HG03097 (cell line): ENCODE measurements at regions not wholly inside any gene's neighbourhood (a gene's known extent, or its start where the extent isn't known, plus 50 kb on each side); places are given as distances from the start of the nearest gene placed in this dataset.
"Not testable (repeated sequence)": the region's sequence is repeated elsewhere in the genome, so short reads cannot be mapped to it uniquely, and the experiment has no call there.

Source experiments
- ATAC-seq: cut with Tn5 transposase; IDR thresholded peaks from one replicate; pipeline ENCODE4 v1.9.1; 2021; ENCODE audit not compliant: unreplicated experiment, low FRiP score

GRCh38 chr5:13356226-13356625, 588.3 kb downstream of the DNAH5 start:
- ATAC-seq = no peak

- ATAC-seq = no peak
These were observed 589.9 kb downstream of the DNAH5 start for GRCh38 chr5:13354611-13355010.

GRCh38 chr5:13350767-13351166, 593.7 kb downstream of the DNAH5 start:
- no peak for ATAC-seq

- no peak for ATAC-seq
These were observed 595.9 kb downstream of the DNAH5 start for GRCh38 chr5:13348568-13348967.

- no peak for ATAC-seq
These were observed 598.1 kb downstream of the DNAH5 start for GRCh38 chr5:13346401-13346800.

GRCh38 chr5:13339093-13339492, 605.4 kb downstream of the DNAH5 start:
- no peak for ATAC-seq

- ATAC-seq = not testable (repeated sequence)
These were observed 609.5 kb downstream of the DNAH5 start for GRCh38 chr5:13335026-13335425.

- ATAC-seq = no peak
These were observed 612.9 kb downstream of the DNAH5 start for GRCh38 chr5:13331585-13331984.

GRCh38 chr5:13328316-13328715, 616.2 kb downstream of the DNAH5 start:
- no peak for ATAC-seq

GRCh38 chr5:13325765-13326164, 618.7 kb downstream of the DNAH5 start:
- no peak for ATAC-seq

GRCh38 chr5:13322769-13323168, 621.7 kb downstream of the DNAH5 start:
- no peak for ATAC-seq

- ATAC-seq = no peak
These were observed 626.8 kb downstream of the DNAH5 start for GRCh38 chr5:13317654-13318053.

- ATAC-seq = no peak
These were observed 628.3 kb downstream of the DNAH5 start for GRCh38 chr5:13316176-13316575.

- no peak for ATAC-seq
These were observed 637.0 kb downstream of the DNAH5 start for GRCh38 chr5:13307480-13307879.

GRCh38 chr5:13303445-13303844, 641.0 kb downstream of the DNAH5 start:
- ATAC-seq = no peak

- ATAC-seq = no peak
These were observed 665.7 kb downstream of the DNAH5 start for GRCh38 chr5:13278811-13279210.

- ATAC-seq = no peak
These were observed 666.3 kb downstream of the DNAH5 start for GRCh38 chr5:13278148-13278547.

- ATAC-seq = no peak
These were observed 668.3 kb downstream of the DNAH5 start for GRCh38 chr5:13276156-13276555.

- ATAC-seq = no peak
These were observed 680.8 kb downstream of the DNAH5 start for GRCh38 chr5:13263701-13264100.

GRCh38 chr5:13253111-13253510, 691.4 kb downstream of the DNAH5 start:
- ATAC-seq = no peak

- ATAC-seq = no peak
These were observed 691.8 kb downstream of the DNAH5 start for GRCh38 chr5:13252699-13253098.

- no peak for ATAC-seq
These were observed 692.7 kb downstream of the DNAH5 start for GRCh38 chr5:13251623-13252376.
